ENCODE measurements at regions not wholly inside any gene's neighbourhood (a gene's known extent, or its start where the extent isn't known, plus 50 kb on each side); places are given as distances from the start of the nearest gene placed in this dataset.
A peak's percentile ranks its signal among the peaks of the same experiment; 100 is the strongest.

DNA sequence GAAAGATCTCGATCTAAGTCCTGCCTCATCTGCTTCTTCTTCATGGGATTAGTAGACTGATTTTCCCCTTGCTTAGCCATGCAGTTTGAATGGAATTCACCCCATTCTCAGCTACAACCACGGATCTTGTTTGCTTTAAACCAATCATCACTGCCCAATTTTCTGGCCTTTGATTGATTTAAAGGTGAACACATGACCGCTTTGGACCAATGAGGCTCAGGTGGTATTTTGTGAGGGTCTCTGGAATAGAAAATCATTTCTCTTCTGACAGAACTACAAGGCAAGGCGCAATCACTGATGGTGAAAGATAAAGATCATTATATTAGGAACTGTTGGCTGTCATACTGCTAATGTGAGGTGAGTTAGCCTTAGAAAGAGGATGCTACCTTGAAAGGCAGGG is 213.0 kb upstream of the PLEKHG7 start:
- 0 out of 3 replicates have a peak, but pooled peaks cover 8% of the 10 kb centered on the region for H3K9me3 Mint-ChIP-seq
- DNase-seq (ENCODE audit: low spot score), result no peak
- Histone ChIP-seq H4K20me1 (replicated peaks; ENCODE audit: insufficient read depth) (no peaks in the 10 kb centered on the region), H3K36me3 (ENCODE audit: insufficient read depth) (no peaks in the 10 kb centered on the region), H3K79me2 (replicated peaks; ENCODE audit: insufficient read depth) (no peaks in the 10 kb centered on the region), H3K4me3 (no peak overlapping the region), H3F3A (replicated peaks; ENCODE audit: low read depth) (no peaks in the 10 kb centered on the region), H3K4me2 (no peak overlapping the region), H3K27me3 (ENCODE audit: insufficient read depth) (no peaks in the 10 kb centered on the region), H3K27ac (ENCODE audit: low read depth) (no peak overlapping the region), H3K4me1 (ENCODE audit: insufficient read depth) (no peaks in the 10 kb centered on the region; the same call in 1 of the 2 replicates), H2AFZ (0 out of 2 replicates have a peak overlapping the region, but pooled peaks have one; percentile 40), H3K9me2 (ENCODE audit: insufficient read depth) (peaks cover 13% of the 10 kb centered on the region; the same call in 1 of the 2 replicates)
- no peaks in the 10 kb centered on the region for H3K27me3 Mint-ChIP-seq (ENCODE audit: insufficient read depth, low read depth, poor library complexity)
- H3K4me1 Mint-ChIP-seq, result peaks cover 10% of the 10 kb centered on the region; the same call in 2 of the 3 replicates
- H3K4me3 Mint-ChIP-seq, result no peak overlapping the region
- no peaks in the 10 kb centered on the region; the same call in 2 of the 3 replicates for H3K36me3 Mint-ChIP-seq (ENCODE audit: low read depth)
- no peak overlapping the region for H3K27ac Mint-ChIP-seq
- no peak for ATAC-seq
- TF ChIP-seq, protein P1, sequence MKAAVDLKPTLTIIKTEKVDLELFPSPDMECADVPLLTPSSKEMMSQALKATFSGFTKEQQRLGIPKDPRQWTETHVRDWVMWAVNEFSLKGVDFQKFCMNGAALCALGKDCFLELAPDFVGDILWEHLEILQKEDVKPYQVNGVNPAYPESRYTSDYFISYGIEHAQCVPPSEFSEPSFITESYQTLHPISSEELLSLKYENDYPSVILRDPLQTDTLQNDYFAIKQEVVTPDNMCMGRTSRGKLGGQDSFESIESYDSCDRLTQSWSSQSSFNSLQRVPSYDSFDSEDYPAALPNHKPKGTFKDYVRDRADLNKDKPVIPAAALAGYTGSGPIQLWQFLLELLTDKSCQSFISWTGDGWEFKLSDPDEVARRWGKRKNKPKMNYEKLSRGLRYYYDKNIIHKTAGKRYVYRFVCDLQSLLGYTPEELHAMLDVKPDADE (IDR thresholded peaks at IDR 0.05), result no peak
- TF ChIP-seq, protein P2, sequence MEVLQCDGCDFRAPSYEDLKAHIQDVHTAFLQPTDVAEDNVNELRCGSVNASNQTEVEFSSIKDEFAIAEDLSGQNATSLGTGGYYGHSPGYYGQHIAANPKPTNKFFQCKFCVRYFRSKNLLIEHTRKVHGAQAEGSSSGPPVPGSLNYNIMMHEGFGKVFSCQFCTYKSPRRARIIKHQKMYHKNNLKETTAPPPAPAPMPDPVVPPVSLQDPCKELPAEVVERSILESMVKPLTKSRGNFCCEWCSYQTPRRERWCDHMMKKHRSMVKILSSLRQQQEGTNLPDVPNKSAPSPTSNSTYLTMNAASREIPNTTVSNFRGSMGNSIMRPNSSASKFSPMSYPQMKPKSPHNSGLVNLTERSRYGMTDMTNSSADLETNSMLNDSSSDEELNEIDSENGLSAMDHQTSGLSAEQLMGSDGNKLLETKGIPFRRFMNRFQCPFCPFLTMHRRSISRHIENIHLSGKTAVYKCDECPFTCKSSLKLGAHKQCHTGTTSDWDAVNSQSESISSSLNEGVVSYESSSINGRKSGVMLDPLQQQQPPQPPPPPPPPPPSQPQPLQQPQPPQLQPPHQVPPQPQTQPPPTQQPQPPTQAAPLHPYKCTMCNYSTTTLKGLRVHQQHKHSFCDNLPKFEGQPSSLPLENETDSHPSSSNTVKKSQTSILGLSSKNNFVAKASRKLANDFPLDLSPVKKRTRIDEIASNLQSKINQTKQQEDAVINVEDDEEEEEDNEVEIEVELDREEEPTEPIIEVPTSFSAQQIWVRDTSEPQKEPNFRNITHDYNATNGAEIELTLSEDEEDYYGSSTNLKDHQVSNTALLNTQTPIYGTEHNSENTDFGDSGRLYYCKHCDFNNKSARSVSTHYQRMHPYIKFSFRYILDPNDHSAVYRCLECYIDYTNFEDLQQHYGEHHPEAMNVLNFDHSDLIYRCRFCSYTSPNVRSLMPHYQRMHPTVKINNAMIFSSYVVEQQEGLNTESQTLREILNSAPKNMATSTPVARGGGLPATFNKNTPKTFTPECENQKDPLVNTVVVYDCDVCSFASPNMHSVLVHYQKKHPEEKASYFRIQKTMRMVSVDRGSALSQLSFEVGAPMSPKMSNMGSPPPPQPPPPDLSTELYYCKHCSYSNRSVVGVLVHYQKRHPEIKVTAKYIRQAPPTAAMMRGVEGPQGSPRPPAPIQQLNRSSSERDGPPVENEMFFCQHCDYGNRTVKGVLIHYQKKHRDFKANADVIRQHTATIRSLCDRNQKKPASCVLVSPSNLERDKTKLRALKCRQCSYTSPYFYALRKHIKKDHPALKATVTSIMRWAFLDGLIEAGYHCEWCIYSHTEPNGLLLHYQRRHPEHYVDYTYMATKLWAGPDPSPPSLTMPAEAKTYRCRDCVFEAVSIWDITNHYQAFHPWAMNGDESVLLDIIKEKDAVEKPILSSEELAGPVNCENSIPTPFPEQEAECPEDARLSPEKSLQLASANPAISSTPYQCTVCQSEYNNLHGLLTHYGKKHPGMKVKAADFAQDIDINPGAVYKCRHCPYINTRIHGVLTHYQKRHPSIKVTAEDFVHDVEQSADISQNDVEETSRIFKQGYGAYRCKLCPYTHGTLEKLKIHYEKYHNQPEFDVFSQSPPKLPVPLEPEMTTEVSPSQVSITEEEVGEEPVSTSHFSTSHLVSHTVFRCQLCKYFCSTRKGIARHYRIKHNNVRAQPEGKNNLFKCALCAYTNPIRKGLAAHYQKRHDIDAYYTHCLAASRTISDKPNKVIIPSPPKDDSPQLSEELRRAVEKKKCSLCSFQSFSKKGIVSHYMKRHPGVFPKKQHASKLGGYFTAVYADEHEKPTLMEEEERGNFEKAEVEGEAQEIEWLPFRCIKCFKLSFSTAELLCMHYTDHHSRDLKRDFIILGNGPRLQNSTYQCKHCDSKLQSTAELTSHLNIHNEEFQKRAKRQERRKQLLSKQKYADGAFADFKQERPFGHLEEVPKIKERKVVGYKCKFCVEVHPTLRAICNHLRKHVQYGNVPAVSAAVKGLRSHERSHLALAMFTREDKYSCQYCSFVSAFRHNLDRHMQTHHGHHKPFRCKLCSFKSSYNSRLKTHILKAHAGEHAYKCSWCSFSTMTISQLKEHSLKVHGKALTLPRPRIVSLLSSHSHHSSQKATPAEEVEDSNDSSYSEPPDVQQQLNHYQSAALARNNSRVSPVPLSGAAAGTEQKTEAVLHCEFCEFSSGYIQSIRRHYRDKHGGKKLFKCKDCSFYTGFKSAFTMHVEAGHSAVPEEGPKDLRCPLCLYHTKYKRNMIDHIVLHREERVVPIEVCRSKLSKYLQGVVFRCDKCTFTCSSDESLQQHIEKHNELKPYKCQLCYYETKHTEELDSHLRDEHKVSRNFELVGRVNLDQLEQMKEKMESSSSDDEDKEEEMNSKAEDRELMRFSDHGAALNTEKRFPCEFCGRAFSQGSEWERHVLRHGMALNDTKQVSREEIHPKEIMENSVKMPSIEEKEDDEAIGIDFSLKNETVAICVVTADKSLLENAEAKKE (CRISPR knock-in tag; IDR thresholded peaks at IDR 0.05), result no peak
- TF ChIP-seq JUNB (IDR thresholded peaks at IDR 0.05; ENCODE audit: unreplicated experiment) (no peak), ZNF114 (CRISPR knock-in tag; IDR thresholded peaks at IDR 0.05) (no peak), REST (IDR thresholded peaks at IDR 0.05; ENCODE audit: unreplicated experiment) (no peak), STAT1 (IDR thresholded peaks at IDR 0.05; ENCODE audit: unreplicated experiment) (no peak), ZNF331 (CRISPR knock-in tag; IDR thresholded peaks at IDR 0.05; ENCODE audit: low read depth) (no peak), CTCF (conservative IDR thresholded peaks at IDR 0.05; ENCODE audit: low read depth in 2 of 2) (no peak), EZH2phosphoT487 (IDR thresholded peaks at IDR 0.05; ENCODE audit: unreplicated experiment) (no peak), CREB1 (CRISPR knock-in tag; IDR thresholded peaks at IDR 0.05; ENCODE audit: low read depth) (no peak), POLR2AphosphoS5 (IDR thresholded peaks at IDR 0.05; ENCODE audit: low read depth) (no peak), EZH2 (IDR thresholded peaks at IDR 0.05; ENCODE audit: low read depth, unreplicated experiment) (no peak)

All from GM23338 (cell line).